PFSK-1 (cell line): ENCODE measurements at regions not wholly inside any gene's neighbourhood (a gene's known extent, or its start where the extent isn't known, plus 50 kb on each side); places are given as distances from the start of the nearest gene placed in this dataset.

ENCODE experiments used
- FOXP2 ChIP-seq: optimal IDR thresholded peaks from 2 replicates; pipeline ENCODE3; 2011; ENCODE audit warnings: borderline replicate concordance, control low read depth, inconsistent platforms; ENCODE audit not compliant: insufficient read depth; ENCODE audit errors: extremely low read length, extremely low read depth
- POLR2AphosphoS5 ChIP-seq: IDR thresholded peaks from 2 replicates; pipeline ENCODE4 v1.6.1; 2012; ENCODE audit warnings: low read depth, mild to moderate bottlenecking, control low read depth, low read length, moderate library complexity
- SIN3A ChIP-seq: IDR thresholded peaks from 2 replicates; pipeline ENCODE4 v1.6.1; 2012; ENCODE audit warnings: mild to moderate bottlenecking, low read length, moderate library complexity, borderline replicate concordance; ENCODE audit not compliant: insufficient read depth
- TAF1 ChIP-seq: IDR thresholded peaks from 2 replicates; pipeline ENCODE4 v1.6.1; 2012; ENCODE audit warnings: low read length, control low read depth, borderline replicate concordance; ENCODE audit not compliant: insufficient read depth
- TF ChIP-seq, protein P1 (sequence below), 2 experiments: IDR thresholded peaks; 2 replicates each; pipeline versions ENCODE4 v1.6.1 to v1.8.0; 2011 to 2012; ENCODE audit warnings: low read depth in 2 of 2, low read length in 2 of 2, control low read depth in 1 of 2, inconsistent platforms in 1 of 2, mild to moderate bottlenecking in 1 of 2, moderate library complexity in 1 of 2; ENCODE audit not compliant: insufficient read depth in 1 of 2

DNA sequence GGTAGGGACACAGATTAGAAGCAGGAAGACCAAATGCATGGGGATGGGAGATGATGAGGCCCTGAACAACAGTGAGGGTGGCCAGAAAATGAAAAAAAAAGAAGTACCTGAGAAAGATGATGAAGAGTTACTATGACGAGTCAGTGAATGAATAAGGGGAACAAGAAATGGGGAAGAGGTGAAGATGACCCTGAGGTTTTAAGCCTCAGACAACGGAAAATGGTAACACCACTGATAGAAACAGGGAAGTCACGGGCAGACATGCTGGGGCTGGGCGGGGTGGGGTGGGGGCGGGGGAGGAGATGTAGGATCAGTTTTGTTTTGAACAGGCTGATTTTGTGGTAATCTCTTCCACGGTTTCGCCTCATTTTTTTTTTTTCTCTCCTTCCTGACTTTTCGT lies 205.1 kb upstream of the CADM1 start:
- TF ChIP-seq, protein P1, sequence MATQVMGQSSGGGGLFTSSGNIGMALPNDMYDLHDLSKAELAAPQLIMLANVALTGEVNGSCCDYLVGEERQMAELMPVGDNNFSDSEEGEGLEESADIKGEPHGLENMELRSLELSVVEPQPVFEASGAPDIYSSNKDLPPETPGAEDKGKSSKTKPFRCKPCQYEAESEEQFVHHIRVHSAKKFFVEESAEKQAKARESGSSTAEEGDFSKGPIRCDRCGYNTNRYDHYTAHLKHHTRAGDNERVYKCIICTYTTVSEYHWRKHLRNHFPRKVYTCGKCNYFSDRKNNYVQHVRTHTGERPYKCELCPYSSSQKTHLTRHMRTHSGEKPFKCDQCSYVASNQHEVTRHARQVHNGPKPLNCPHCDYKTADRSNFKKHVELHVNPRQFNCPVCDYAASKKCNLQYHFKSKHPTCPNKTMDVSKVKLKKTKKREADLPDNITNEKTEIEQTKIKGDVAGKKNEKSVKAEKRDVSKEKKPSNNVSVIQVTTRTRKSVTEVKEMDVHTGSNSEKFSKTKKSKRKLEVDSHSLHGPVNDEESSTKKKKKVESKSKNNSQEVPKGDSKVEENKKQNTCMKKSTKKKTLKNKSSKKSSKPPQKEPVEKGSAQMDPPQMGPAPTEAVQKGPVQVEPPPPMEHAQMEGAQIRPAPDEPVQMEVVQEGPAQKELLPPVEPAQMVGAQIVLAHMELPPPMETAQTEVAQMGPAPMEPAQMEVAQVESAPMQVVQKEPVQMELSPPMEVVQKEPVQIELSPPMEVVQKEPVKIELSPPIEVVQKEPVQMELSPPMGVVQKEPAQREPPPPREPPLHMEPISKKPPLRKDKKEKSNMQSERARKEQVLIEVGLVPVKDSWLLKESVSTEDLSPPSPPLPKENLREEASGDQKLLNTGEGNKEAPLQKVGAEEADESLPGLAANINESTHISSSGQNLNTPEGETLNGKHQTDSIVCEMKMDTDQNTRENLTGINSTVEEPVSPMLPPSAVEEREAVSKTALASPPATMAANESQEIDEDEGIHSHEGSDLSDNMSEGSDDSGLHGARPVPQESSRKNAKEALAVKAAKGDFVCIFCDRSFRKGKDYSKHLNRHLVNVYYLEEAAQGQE (IDR thresholded peaks at IDR 0.05; ENCODE audit: insufficient read depth in 1 of 2, low read depth in 2 of 2, low read length in 2 of 2): no peak
- no peak for TF ChIP-seq SIN3A
- no peak for TF ChIP-seq TAF1
- no peak for TF ChIP-seq POLR2AphosphoS5
- no peak for TF ChIP-seq FOXP2
